SH-SY5Y (cell line): ENCODE measurements at regions not wholly inside any gene's neighbourhood (a gene's known extent, or its start where the extent isn't known, plus 50 kb on each side); places are given as distances from the start of the nearest gene placed in this dataset.

Experiments
- GATA2 ChIP-seq: IDR thresholded peaks from 2 replicates; pipeline ENCODE4 v1.6.1; 2011; ENCODE audit warnings: mild to moderate bottlenecking, low read depth, low read length
- GATA3 ChIP-seq: IDR thresholded peaks from 2 replicates; pipeline ENCODE4 v1.6.1; 2011; ENCODE audit warnings: low read depth, mild to moderate bottlenecking, low read length, moderate library complexity

DNA sequence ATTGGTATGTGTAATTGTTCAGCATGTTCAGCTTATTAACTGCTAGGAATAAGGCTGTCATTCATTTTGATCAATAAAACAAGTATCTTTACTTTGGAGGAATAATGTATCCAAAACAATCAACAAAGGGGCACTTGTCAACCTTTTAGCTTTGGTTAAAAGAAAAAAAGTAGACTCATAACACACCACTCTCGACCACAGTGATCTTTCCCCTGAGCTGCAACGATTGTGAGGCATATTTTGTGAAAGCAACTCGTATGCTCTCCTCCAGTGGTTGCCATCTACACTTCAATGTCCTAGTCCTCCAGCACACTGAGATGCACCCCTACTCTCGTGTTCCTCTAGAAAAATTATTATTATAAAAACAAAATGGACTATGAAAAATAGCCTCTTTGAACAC lies 60.1 kb upstream of the PDE7B start:
- TF ChIP-seq GATA2 (no peak), GATA3 (no peak)
